Activated CD8-positive, alpha-beta T cell treated with anti-CD3 and anti-CD28 coated beads for 36 hours (primary cell): ENCODE measurements at regions not wholly inside any gene's neighbourhood (a gene's known extent, or its start where the extent isn't known, plus 50 kb on each side); places are given as distances from the start of the nearest gene placed in this dataset.
"Not testable (repeated sequence)": the region's sequence is repeated elsewhere in the genome, so short reads cannot be mapped to it uniquely, and the experiment has no call there.

Experiments used
- ATAC-seq: fragments of 200-7000 bp; cut with Tn5 transposase; one replicate; pipeline ENCODE4 v1.10.0; 2021; ENCODE audit warnings: mild to moderate bottlenecking, moderate library complexity
- CTCF ChIA-PET: fragments of 350-600 bp; sonication (Branson Sonifier 250); formaldehyde crosslinking; loops from one replicate; lab custom pipeline; 2021; ENCODE audit warnings: antibody characterized with exemption; lab: Charles Lee
- POLR2A ChIA-PET: fragments of 350-600 bp; sonication (Branson Sonifier 250); formaldehyde crosslinking; loops from one replicate; lab custom pipeline; 2021; ENCODE audit warnings: antibody characterized with exemption; lab: Charles Lee
- DNase-seq: peaks from one replicate; pipeline ENCODE4 v3.0.0-alpha.2; 2020
- H3K27ac Mint-ChIP-seq: one replicate; pipeline ENCODE4 v1.8.0; 2021; ENCODE audit warnings: mild to moderate bottlenecking, mixed read lengths
- H3K27me3 Mint-ChIP-seq: one replicate; pipeline ENCODE4 v1.8.0; 2021; ENCODE audit warnings: mixed read lengths
- H3K36me3 Mint-ChIP-seq: one replicate; pipeline ENCODE4 v1.8.0; 2021; ENCODE audit warnings: low read depth, mixed read lengths
- H3K4me1 Mint-ChIP-seq: one replicate; pipeline ENCODE4 v1.8.0; 2021; ENCODE audit warnings: low read depth, mixed read lengths
- H3K4me3 Mint-ChIP-seq: one replicate; pipeline ENCODE4 v1.8.0; 2021; ENCODE audit warnings: mild to moderate bottlenecking, moderate library complexity, mixed read lengths
- H3K9me3 Mint-ChIP-seq: one replicate; pipeline ENCODE4 v1.8.0; 2021; ENCODE audit warnings: mixed read lengths
- intact Hi-C: fragments of 100-400 bp; cut with micrococcal nuclease; formaldehyde crosslinking; loops from one replicate; pipeline ENCODE4 v1.10.0; 2022
- TF ChIP-seq, protein P1 (sequence below): fragments of 200-600 bp; IDR thresholded peaks from one replicate; pipeline ENCODE4 v1.8.0; 2022; ENCODE audit warnings: antibody characterized with exemption, mild to moderate bottlenecking

DNA sequence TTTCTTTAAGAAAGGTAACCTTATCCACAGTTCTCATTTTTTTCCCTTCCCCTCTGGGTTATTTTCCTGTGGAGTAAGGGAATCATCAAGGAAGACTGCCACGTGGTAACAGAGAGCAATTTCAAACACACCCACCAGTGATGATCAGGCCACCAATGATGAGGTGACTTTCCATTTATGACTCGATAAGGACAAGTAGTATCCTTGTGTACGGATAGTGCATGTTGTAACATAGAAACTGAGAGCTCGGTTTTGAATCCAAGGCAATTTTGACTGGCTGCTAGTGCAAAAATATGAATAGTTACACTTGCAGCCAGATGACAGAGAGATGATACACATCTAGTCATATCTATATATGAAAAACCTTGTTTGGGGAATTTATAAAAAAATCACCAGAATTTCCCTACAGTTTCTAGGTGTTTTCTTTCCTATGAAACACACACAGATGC, 143.6 kb upstream of the TCF4 start:
- Mint-ChIP-seq H3K9me3 (peaks cover 2% of the 10 kb centered on the region), H3K27ac (no peak overlapping the region), H3K36me3 (no peaks in the 10 kb centered on the region), H3K27me3 (no peaks in the 10 kb centered on the region), H3K4me3 (no peak overlapping the region), H3K4me1 (no peaks in the 10 kb centered on the region)
- ChIA-PET CTCF (no interaction called here), POLR2A (no interaction called here)
- ATAC-seq (no peak), DNase-seq (no peak)
- intact Hi-C loops, result no loop called here
- TF ChIP-seq, protein P1, sequence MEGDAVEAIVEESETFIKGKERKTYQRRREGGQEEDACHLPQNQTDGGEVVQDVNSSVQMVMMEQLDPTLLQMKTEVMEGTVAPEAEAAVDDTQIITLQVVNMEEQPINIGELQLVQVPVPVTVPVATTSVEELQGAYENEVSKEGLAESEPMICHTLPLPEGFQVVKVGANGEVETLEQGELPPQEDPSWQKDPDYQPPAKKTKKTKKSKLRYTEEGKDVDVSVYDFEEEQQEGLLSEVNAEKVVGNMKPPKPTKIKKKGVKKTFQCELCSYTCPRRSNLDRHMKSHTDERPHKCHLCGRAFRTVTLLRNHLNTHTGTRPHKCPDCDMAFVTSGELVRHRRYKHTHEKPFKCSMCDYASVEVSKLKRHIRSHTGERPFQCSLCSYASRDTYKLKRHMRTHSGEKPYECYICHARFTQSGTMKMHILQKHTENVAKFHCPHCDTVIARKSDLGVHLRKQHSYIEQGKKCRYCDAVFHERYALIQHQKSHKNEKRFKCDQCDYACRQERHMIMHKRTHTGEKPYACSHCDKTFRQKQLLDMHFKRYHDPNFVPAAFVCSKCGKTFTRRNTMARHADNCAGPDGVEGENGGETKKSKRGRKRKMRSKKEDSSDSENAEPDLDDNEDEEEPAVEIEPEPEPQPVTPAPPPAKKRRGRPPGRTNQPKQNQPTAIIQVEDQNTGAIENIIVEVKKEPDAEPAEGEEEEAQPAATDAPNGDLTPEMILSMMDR, result no peak

DNA sequence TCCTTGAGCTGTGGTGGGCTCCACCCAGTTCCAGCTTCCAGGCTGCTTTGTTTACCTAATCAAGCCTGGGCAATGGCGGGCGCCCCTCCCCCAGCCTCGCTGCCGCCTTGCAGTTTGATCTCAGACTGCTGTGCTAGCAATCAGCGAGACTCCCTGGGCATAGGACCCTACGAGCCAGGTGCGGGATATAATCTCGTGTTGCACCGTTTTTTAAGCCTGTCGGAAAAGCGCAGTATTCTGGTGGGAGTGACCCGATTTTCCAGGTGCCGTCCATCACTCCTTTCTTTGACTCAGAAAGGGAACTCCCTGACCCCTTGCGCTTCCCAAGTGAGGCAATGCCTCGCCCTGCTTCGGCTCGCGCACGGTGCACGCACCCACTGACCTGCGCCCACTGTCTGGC, 133.0 kb upstream of the TCF4 start:
- H3K27ac Mint-ChIP-seq, intact Hi-C loops, POLR2A ChIA-PET, H3K4me1 Mint-ChIP-seq, ATAC-seq, H3K9me3 Mint-ChIP-seq, CTCF ChIA-PET, H3K27me3 Mint-ChIP-seq, H3K4me3 Mint-ChIP-seq, DNase-seq, H3K36me3 Mint-ChIP-seq: not testable (repeated sequence)

DNA sequence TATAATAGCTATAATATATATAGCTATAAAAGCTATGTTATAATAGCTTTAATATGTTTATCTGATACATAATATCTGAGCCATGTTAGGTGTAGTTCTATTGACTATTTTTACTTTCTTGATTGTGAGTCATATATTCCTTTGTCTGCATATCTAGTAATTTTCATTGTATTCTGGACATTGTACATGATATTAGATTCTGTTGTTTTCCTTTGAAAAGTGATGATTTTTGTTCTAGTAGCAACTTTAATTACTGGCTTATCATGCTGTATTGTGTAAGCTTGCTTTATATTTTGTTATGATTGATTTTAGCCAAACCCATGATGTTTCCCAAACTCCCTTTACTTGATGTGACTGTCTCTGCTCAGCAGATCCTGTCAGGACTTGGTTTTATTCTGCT, 125.7 kb upstream of the TCF4 start:
- Mint-ChIP-seq H3K27me3 (no peaks in the 10 kb centered on the region), H3K36me3 (no peaks in the 10 kb centered on the region), H3K27ac (no peak overlapping the region), H3K9me3 (peaks cover 16% of the 10 kb centered on the region), H3K4me1 (no peaks in the 10 kb centered on the region), H3K4me3 (no peak overlapping the region)
- intact Hi-C loops, result no loop called here
- ChIA-PET POLR2A (no interaction called here), CTCF (no interaction called here)
- ATAC-seq (no peak), DNase-seq (no peak)
- TF ChIP-seq, protein P1, result no peak

DNA sequence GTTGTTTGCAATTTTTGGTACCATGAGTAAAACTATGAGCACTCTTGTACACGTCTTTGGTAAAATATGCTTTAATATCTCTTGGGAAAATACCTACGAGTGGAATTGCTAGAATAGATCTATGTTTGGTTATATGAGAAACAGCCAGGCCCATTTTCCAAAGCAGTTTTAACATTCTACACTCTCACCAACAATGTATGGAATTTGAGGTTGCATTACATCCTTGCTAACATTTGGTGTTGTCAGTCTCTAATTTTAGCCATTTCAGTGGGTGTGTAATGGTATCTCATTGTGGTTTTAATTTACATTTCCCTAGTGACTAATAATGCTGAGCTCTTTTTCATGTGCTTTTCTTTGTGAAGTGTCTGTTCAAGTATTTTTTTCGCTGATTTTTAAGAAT, 118.9 kb upstream of the TCF4 start:
- H3K9me3 Mint-ChIP-seq, result peaks cover 10% of the 10 kb centered on the region
- H3K4me3 Mint-ChIP-seq, result no peak overlapping the region
- no peaks in the 10 kb centered on the region for H3K4me1 Mint-ChIP-seq
- TF ChIP-seq, protein P1, result no peak
- no peaks in the 10 kb centered on the region for H3K27me3 Mint-ChIP-seq
- ChIA-PET POLR2A (no interaction called here), CTCF (interaction anchor here (0.6 kb wide), 1 partner anchor 101 kb away, joined by 3 read pairs; no protein-coding TSS in a partner anchor)
- no peaks in the 10 kb centered on the region for H3K36me3 Mint-ChIP-seq
- ATAC-seq (no peak), DNase-seq (no peak)
- intact Hi-C loops, result no loop called here
- no peak overlapping the region for H3K27ac Mint-ChIP-seq

DNA sequence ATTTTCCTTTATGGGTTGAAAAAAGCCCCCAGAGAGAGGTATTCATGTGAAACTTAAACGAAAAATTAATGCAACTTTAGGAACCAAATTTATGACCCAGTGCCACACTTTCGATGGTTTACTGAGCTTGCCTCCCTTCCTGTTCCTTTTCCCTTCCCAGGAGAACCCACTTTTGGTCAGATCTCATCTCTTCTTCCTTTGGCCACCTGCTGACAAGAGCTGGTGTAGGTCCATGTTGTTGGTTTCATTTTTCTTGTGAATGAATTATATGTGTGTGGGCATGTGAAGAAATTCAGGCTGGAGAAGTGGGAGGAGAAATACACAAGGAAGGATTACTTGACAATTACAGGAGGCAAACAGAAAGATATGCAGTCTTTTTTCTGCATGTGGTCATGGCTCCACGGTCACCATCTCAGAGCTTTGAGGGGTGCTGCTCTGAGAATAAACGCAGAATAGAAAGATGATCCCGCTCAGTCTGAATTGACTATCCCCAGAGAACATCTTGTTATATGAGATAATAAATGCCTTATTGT, 111.3 kb upstream of the TCF4 start:
- Mint-ChIP-seq H3K27me3 (no peaks in the 10 kb centered on the region), H3K4me1 (no peaks in the 10 kb centered on the region), H3K36me3 (no peaks in the 10 kb centered on the region), H3K27ac (no peak overlapping the region), H3K4me3 (no peak overlapping the region), H3K9me3 (peaks cover 8% of the 10 kb centered on the region)
- no peak for ATAC-seq
- TF ChIP-seq, protein P1, result no peak
- POLR2A ChIA-PET, result no interaction called here
- DNase-seq, result no peak
- CTCF ChIA-PET, result no interaction called here
- intact Hi-C loops, result no loop called here

DNA sequence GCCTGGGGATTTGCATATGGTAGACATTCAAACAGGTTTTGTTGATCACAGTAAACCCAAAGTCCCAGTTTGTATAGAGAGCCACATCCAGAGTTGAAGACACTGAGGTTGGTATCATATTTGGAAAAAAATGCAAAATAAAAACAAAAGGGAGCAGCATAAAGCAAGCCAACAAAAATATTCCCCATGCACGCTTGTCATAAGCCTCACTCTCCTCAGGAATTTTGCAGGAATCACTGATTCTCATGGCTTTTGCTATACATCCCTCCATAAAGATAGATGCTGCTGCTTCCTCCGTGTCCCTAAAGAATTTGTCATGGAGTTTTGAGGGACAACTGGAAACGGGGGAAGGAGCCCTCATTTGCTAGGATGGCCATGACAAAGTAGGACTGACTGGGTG, 108.8 kb upstream of the TCF4 start:
- ChIA-PET POLR2A (no interaction called here), CTCF (no interaction called here)
- H3K27me3 Mint-ChIP-seq, result no peaks in the 10 kb centered on the region
- no peak overlapping the region for H3K4me3 Mint-ChIP-seq
- TF ChIP-seq, protein P1, result no peak
- ATAC-seq (no peak), DNase-seq (no peak)
- H3K9me3 Mint-ChIP-seq, result peaks cover 1% of the 10 kb centered on the region
- H3K4me1 Mint-ChIP-seq, result no peaks in the 10 kb centered on the region
- H3K36me3 Mint-ChIP-seq, result no peaks in the 10 kb centered on the region
- intact Hi-C loops, result no loop called here
- H3K27ac Mint-ChIP-seq, result no peak overlapping the region
